D721Med (cell line): ENCODE measurements at regions not wholly inside any gene's neighbourhood (a gene's known extent, or its start where the extent isn't known, plus 50 kb on each side); places are given as distances from the start of the nearest gene placed in this dataset.
"Not testable (repeated sequence)": the region's sequence is repeated elsewhere in the genome, so short reads cannot be mapped to it uniquely, and the experiment has no call there.

Source experiments
- DNase-seq: peaks from one replicate; pipeline ENCODE4 v3.0.0; 2011; ENCODE audit warnings: low spot score; ENCODE audit not compliant: insufficient read length
- FAIRE-seq: peaks from 2 replicates; lab custom pipeline; 2011; peaks lifted over from hg19 to GRCh38; lab: Jason Lieb, UNC
- TF ChIP-seq, protein P1 (sequence below): IDR thresholded peaks from 2 replicates; pipeline ENCODE4 v1.5.1; 2012; ENCODE audit warnings: mild to moderate bottlenecking, control low read depth; ENCODE audit not compliant: insufficient read depth; ENCODE audit errors: missing control alignments

DNA sequence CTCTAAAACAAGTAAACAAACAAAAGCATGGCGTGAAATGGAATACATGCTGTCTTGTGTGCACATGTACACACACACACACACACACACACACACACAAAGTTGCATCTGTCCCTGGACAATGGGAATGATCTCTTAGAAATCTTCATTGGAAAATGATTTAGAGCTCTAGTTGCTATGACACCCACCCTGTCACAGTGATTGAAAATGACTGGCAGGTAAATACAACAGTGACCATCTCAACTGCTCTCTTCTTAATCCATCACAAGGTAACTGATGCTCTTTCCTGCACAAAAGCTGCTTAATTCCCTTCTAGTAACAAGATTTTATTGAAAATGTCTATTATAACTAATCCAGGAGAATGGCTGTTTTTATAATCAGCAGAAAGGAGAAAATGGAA is 1011.7 kb upstream of the GYPC start:
- TF ChIP-seq, protein P1, sequence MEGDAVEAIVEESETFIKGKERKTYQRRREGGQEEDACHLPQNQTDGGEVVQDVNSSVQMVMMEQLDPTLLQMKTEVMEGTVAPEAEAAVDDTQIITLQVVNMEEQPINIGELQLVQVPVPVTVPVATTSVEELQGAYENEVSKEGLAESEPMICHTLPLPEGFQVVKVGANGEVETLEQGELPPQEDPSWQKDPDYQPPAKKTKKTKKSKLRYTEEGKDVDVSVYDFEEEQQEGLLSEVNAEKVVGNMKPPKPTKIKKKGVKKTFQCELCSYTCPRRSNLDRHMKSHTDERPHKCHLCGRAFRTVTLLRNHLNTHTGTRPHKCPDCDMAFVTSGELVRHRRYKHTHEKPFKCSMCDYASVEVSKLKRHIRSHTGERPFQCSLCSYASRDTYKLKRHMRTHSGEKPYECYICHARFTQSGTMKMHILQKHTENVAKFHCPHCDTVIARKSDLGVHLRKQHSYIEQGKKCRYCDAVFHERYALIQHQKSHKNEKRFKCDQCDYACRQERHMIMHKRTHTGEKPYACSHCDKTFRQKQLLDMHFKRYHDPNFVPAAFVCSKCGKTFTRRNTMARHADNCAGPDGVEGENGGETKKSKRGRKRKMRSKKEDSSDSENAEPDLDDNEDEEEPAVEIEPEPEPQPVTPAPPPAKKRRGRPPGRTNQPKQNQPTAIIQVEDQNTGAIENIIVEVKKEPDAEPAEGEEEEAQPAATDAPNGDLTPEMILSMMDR = no peak
- FAIRE-seq = no peak
- no peak for DNase-seq

DNA sequence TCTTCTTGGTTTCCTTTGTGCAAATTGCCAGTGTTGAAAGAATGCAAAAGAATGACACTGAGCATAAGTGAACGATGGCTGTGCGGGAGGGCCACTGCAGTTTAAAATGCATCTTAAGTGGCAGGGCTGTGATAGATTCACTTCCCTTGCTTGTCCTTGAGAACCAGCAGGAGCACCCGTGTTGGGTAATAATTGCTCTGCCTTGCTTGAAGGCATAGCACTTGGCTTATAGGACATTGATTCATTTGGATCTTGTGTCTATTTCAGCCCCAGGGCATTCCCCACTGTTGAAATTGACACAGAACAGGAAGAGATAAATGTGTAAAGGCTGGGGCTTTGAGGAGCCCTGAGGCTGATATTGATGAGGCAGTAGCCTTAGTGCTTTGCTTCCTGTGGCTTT is 1003.7 kb upstream of the GYPC start:
- TF ChIP-seq, protein P1 = no peak
- DNase-seq = no peak
- FAIRE-seq = no peak

DNA sequence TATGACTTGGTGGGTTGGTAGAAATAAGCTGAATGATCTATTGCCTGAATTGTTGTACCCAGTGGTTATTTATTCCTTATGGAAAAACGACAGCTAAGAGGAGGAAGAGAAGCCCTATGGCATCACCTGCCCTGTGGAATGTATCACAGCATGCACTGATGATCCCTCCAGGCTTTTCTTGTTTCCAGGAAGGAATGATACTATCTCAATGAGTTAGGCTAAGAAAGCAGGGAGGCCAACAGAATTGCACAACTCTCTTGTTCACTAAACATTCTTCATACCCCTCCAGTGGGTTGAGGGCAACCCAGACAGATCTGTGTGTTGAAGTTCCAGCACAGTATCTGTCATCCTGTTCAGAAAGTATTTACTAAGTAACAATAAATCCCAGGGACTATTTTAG is 1001.7 kb upstream of the GYPC start:
- DNase-seq (no peak), FAIRE-seq (no peak)
- TF ChIP-seq, protein P1 = no peak

DNA sequence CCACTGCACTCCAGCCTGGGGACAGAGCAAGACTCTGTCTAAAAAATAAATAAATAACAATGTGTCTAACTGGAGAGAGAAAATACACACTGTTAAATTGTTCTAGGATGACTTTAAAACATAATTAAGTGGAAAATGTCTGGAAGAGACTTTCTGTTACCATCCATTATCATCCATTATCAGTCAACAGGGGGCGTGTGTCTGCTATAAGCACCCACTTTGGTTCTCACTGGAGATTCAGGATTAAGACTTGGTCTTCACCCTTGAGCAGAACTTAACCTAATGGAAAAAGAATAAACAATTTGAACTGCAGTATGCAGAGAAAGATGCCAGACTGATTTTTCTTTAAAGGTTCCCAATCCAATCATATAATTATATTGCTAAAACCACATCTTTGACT is 999.8 kb upstream of the GYPC start:
- TF ChIP-seq, protein P1 = peak; percentile 7
- no peak for FAIRE-seq
- no peak for DNase-seq

DNA sequence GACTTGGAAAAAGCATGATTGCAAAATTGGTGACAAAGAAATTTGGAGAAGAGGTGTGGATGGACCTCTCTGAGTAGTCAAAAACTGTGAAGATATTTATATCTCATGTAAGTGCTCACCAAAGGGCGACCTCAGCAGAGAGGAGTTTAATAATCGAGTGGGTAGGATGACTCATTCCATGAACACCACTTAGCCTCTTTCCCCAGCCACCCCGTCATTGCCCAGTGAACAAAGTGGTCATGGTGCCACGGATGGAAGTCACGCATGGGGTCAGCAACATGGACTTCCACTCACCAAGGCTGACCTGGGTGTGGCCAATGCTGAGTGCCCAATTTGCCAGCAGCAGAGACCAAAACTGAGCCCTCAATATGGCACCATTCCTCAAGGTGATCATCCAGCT is 997.4 kb upstream of the GYPC start:
- TF ChIP-seq, protein P1 = no peak
- DNase-seq (no peak), FAIRE-seq (no peak)

DNA sequence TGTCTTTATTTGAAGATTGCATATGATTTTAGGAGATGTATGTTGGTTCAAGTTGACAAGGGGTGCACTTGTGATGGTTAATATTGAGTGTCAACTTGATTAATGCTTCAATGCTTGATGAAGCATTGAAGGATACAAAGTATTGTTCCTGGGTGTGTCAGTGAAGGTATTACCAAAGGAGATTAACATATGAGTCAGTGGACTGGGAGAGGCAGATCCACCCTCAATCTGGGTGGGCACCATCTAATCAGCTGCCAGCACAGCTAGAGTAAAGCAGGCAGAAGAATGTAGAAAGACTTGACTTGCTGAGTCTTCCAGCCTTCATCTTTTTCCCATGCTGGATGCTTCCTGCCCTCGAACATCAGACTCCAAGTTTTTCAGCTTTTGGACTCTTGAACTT is 995.6 kb upstream of the GYPC start:
- DNase-seq, FAIRE-seq: not testable (repeated sequence)

DNA sequence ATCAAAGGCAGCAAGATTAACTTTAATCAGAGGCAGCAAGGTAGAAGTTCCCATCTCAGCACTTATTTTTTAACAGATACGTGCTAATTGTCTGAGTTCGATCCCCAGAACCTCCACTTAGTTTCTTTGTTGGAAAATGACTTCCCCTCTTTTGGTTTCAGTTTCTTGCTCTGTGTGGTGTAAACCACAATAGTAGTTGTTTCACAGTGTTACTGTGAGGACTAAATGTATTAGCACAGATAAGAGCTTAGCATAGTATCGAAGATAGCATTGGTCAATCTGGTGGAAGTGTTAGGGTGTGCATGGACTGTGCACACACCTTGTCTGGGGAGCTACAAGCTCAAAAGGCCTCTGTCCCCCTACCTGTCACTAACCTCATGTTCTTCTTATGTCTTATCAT is 988.3 kb upstream of the GYPC start:
- no peak for FAIRE-seq
- no peak for DNase-seq
- TF ChIP-seq, protein P1 = no peak

DNA sequence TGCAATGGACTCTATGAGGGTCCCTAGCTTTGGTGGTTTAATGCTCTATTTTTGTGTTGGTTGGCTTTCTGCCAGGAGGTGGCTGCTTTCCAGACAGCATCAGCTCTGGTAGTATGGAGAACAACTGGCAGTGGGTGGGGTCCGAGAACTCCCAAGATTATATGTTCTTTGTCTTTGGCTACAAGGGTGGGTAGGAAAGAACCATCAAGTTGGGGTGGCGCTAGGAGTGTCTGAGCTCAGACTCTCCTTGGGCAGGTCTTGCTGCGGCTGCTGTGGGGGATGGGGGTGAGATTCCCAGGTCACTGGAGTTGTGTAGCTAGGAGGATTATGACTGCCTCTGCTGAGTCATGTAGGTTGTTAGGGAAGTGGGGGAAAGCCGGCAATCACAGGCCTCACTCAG is 976.1 kb upstream of the GYPC start:
- FAIRE-seq (no peak), DNase-seq (no peak)
- TF ChIP-seq, protein P1 = no peak
